SK-N-DZ (cell line): ENCODE measurements at regions not wholly inside any gene's neighbourhood (a gene's known extent, or its start where the extent isn't known, plus 50 kb on each side); places are given as distances from the start of the nearest gene placed in this dataset.
A peak's percentile ranks its signal among the peaks of the same experiment; 100 is the strongest.
"Not testable (repeated sequence)": the region's sequence is repeated elsewhere in the genome, so short reads cannot be mapped to it uniquely, and the experiment has no call there.

Experiments used
- DNase-seq: peaks from one replicate; pipeline ENCODE4 v3.0.0-alpha.2; 2015; ENCODE audit warnings: low spot score

DNA sequence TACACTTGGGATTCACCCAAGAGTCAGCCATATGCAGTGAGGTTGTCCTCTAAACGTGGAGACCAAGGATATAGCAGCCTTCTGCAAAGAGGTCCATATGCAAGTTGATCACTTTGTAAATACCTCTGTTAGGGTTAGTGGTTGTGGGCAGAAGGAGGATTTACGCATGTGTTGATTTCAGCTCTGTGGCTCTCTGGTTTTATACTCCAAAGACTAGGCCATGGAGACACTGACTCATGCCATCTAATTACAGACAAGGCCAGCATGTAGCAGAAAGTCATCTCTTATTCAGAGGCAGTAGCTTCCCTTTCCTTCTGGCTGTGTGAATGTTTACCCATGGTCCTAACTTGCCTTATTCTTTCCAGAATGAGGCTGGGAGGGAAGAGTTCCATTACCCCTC lies 140.9 kb upstream of the GOLGA6L4 start:
- DNase-seq = not testable (repeated sequence)

DNA sequence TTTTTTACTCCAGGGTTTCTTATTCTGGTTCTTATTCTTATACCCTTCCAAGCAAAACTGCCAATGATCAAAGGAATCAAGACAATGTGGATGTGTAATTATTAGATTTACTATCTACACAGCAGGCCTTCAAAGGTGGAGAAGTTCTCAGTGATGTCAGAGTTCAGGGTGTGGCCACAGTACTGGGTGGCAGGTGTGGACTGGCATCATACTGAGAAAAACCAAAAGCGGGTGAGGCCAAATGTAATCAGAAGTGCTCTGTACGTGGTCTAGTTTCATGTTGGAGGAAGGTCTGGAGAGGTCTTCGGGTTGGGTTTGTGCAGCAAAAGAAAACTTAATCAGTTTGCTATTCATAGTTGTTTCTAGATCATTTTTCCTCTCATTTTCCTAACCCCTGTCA lies 138.5 kb upstream of the GOLGA6L4 start:
- not testable (repeated sequence) for DNase-seq

- peak; percentile 68 for DNase-seq
Observed at GRCh38 chr15:84098604-84099003, 137.0 kb upstream of the GOLGA6L4 start.

- peak; percentile 39 for DNase-seq
Observed at GRCh38 chr15:84099181-84099580, 136.4 kb upstream of the GOLGA6L4 start.

DNA sequence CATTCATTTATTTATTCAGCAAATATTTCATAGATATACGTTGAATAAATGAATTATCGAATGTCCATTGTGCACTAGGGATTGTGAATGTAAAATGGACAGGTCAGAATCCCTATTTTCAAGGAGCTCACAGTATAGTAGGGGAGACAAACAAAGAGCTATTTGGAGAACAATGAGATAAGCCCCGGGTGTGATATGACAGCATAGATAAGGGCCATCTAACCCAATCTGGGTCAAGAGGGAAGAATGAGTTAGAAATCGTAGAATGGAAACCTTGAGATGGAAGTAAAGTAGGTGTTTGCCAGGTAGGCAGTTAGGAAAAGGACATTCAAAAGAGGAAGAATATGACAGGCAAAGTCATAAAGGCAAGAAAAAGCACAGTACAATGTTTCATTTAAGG lies 132.2 kb upstream of the GOLGA6L4 start:
- DNase-seq = no peak

GRCh38 chr15:84104853-84105252 lies 130.7 kb upstream of the GOLGA6L4 start:
- no peak for DNase-seq

DNA sequence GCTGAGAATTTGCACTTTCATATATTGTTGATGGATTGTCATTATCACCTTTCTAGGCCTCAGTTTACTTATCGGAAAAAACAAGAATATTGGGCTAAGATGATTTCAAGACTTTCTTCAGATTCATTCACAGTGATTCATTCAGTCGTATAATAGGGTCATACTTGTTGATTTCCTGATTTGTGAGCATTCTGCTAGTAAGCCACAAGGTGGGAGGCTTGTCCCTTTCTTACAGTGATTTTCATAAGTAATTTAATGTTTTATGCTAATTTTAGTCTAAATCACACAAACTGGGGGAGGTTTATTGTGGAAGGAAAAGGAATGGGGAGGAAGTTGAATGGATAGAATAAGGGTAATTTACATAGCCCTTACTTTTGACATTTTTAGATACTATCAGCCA lies 126.8 kb upstream of the GOLGA6L4 start:
- DNase-seq = no peak

- DNase-seq = no peak
Observed at GRCh38 chr15:84111575-84111974, 124.0 kb upstream of the GOLGA6L4 start.

DNA sequence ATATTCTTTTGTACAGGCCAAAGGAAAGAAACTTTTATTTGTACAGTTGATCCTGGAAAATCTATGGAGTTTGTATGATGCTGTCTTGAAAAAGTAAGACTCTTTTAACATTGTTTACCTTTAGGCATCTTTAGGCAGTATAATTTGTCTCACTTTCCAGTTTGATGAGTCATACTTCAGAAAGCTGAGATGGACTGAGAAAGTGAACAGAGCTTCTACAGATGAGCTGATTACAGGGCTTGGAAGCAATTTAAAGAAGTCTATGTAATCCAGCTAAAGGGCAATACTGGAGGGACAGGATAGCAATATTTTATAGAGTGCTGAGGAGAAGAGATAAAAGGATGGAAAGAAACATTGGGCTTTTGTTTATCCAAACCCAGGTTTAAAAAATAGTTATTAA lies 123.5 kb upstream of the GOLGA6L4 start:
- no peak for DNase-seq

DNA sequence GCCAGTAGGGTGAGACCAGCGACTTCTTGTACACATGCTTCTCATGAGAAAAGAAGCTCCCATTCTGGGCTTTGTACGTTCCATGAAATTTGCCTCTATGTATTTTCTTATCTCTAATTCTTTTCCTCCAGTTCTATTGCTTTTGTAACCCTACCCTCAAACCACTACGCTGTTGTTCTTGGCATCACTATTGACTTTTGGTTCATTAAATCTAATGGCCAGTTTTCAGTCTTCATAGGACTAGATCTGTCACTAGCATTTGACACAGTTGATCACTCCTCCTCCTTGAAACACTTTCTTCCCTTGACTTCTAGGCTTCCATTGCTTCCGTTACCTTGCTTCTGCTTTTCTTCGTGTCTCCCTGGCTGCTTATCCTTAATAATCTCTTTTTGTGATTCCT lies 121.7 kb upstream of the GOLGA6L4 start:
- DNase-seq = no peak

- not testable (repeated sequence) for DNase-seq
Observed at GRCh38 chr15:84114680-84115079, 120.9 kb upstream of the GOLGA6L4 start.

DNA sequence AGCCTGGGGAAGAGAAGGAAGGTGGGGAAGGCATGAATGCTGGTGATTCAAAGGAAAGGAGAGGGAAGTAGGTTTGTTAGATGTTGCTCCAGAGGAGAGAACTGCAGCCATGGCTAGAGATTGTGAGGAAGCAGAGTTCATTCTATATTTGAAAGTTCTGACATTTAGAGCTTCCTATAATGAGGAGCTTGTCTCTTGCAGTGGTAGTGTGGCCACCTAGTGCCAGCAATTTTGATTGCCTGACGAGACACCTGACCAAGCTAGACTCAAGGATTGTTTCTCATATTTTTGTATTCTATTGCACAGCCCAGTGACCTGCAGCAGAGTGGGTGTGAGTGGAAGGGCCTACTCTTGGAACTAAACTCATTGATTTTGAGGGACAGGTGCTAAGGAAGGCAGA lies 116.2 kb upstream of the GOLGA6L4 start:
- DNase-seq = not testable (repeated sequence)

DNA sequence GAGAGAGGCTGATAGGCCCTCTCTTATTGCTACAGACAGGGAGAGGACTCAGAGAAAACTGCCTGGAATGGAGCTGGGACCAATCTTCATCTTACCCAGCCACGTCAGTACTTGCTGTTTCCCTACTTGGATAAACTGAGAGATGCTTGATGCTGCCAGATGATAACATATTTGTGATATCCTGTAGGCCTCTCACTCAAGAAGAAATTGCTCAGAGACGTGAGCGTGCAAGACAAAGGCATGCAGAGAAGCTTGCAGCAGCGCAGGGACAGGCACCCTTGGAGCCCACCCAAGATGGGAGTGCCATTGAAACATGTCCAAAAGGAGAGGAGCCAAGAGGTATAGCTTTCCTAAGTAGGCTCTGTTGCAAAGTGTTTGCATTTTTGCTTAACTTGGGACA lies 114.7 kb upstream of the GOLGA6L4 start:
- DNase-seq = not testable (repeated sequence)

GRCh38 chr15:84128706-84129105 lies 106.9 kb upstream of the GOLGA6L4 start:
- DNase-seq = not testable (repeated sequence)

GRCh38 chr15:84130098-84130831 lies 105.3 kb upstream of the GOLGA6L4 start:
- DNase-seq = not testable (repeated sequence)

DNA sequence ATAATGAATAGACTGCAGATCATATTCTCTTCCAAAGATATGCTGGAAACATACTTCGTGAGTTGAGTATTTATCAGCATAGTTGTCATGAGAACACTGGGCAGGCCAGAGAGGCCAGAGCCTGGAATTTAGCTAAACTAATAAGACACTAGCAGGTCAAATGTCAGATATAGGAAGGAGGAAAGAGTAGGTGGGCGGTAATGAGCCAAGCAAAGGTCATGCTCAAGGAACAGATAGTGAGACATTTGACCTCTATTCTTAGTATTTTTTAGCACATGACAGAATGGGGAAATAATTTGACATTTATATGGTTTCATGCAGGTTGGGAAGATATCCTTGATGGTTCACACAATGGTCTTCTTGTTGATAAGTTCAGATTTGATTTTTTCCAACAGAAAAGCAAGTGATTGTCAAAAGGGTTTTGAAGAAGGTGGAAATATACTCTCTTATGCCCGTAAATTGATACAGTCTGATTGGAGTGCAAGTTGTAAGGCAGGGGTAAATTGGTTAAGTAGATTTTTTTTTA lies 99.6 kb upstream of the GOLGA6L4 start:
- DNase-seq = not testable (repeated sequence)

DNA sequence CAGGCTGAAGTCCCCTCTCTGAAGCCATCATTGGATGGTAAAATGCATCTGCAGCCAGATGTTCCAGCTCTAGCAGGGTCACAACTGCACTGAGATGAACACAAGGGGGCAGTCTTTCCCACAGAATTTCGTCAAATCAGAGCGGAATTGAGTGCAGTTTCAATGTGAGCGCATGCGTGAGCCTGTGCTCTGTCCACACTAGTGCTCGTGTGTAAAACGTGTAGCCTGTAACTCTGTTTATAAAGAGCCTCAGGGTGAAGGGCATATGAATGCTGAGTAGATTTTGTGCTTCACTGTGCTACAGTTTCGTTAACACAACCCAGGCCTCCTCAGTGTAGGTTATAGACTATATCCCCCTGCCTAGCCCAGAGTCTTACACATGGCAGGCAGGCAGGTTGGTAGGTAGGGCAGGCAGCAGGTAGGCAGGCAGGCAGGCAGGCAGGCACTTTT lies 92.7 kb upstream of the GOLGA6L4 start:
- peak; percentile 80 for DNase-seq

DNA sequence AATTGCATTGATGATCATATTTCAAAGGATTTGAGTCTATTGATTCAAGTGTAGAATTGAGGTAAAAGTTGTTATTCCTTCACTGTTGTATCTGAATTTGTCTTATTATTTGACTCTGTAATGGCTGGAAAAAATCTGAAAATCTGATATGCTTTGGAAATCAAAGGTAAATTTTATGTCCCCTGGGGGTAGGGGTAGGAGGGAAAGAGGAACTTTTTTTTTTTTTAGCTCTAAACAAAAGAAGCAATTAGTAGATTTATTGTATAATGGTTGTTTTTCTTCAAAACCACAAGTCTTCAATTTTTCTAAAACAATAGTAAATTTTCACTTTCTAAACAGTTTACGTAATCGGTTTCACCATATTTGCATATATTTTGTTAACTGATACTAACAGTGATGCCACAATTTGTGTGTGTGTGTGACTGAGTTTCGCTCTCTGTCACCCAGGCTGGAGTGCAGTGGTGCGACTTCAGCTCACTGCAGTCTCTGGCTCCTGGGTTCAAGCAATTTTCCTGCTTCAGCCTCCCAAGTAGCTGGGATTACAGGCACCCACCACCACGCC lies 91.7 kb upstream of the GOLGA6L4 start:
- DNase-seq = no peak

DNA sequence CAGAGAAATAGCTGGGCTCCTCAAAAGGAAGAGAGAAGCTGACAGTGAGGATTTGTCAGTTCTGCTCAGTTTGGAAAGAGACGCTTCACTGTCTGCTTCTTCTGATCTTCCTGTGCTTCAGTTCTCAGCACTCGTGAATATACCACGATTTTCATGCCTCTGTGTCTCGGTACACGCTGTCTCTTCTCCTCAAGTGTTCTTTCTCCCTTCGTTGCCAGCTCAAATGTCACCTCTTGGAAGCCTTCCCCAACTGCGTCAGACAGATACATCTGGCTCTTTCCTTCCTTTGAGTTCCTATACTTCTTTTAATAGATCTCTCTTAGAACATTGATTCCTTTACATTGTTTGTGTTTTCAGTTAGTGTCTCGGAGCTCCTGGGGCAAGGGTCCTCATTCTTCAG lies 90.6 kb upstream of the GOLGA6L4 start:
- DNase-seq = not testable (repeated sequence)

DNA sequence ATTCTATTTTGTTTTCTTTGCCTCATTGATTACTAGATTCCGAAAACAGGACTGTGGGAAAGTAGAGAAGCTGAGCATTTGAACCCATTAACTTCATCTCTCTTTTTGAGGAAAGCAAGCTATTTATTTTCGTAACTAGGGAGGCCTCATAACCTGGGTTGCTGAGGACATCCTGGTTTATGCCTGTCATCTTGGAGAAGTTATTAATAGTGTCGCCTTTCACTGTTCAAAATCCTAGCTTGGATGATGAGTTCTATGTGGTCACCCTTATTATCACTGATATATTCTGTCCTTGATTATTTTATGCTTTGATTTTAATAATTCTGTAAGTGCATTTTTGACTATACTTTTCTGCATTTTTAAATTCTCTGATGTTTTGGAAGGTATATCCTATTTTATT lies 89.3 kb upstream of the GOLGA6L4 start:
- DNase-seq = not testable (repeated sequence)

GRCh38 chr15:84147307-84147706 lies 88.3 kb upstream of the GOLGA6L4 start:
- DNase-seq = not testable (repeated sequence)

DNA sequence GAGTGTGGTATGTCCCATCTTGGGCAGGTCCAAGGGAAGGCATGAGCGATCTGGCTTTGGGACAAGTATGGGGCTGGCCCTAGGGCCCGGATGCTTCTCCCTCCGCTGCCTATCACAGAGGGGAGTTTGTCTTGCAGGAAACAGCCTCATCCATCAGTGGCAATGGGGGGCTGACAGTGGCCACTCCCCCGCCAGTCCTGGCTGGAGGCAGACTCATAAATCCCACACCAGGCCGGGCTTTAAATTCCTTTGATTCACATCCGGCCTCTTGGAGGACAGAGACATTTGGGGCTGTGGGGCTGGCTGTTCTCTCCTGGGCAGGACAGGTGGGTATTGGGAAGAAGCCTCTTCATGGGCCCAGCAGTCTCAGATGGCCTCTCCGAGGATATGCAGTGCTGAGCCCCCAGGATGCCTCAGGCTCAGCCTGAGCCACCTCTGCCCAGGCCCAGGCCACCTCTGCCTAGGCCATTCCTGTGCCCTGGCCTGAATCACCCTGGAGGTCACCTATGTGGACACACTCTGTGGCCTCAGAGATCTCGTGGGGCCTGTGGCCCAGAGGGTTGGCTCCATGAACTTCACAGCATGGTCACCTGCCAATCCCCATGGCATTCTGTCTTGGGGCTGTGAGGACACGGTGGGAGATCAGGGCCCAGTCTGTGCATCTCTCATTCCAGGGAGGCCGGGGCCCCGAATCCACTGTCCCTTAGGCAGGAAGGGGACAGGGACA lies 84.2 kb upstream of the GOLGA6L4 start:
- no peak for DNase-seq
